ENCODE measurements at regions not wholly inside any gene's neighbourhood (a gene's known extent, or its start where the extent isn't known, plus 50 kb on each side); places are given as distances from the start of the nearest gene placed in this dataset.

GRCh38 chr17:79305768-79306423, 231.3 kb downstream of the ENGASE start:
- TF ChIP-seq CTCF (conservative IDR thresholded peaks at IDR 0.05; ENCODE audit: low read depth, low read length) (no peak), EZH2 (IDR thresholded peaks at IDR 0.05; ENCODE audit: low read length, unreplicated experiment) (peak; percentile 62)
